Activated naive CD8-positive, alpha-beta T cell treated with anti-CD3 and anti-CD28 coated beads, Interleukin-2, amount 10 ng/mL, durations not matched to agents 7 days and 5 days (primary cell): ENCODE measurements at regions not wholly inside any gene's neighbourhood (a gene's known extent, or its start where the extent isn't known, plus 50 kb on each side); places are given as distances from the start of the nearest gene placed in this dataset.

Source experiments
- ATAC-seq: fragments of 150-1000 bp; cut with Tn5 transposase; one replicate; pipeline ENCODE4 v1.10.0; 2021; ENCODE audit warnings: low read depth, moderate library complexity
- POLR2A ChIA-PET: fragments of 350-600 bp; sonication (Branson Sonifier 250); formaldehyde crosslinking; loops from one replicate; lab custom pipeline; 2021; ENCODE audit warnings: antibody characterized with exemption; lab: Charles Lee
- DNase-seq: peaks from one replicate; pipeline ENCODE4 v3.0.0; 2021
- H3K27ac Mint-ChIP-seq: one replicate; pipeline ENCODE4 v1.8.0; 2022; ENCODE audit warnings: mild to moderate bottlenecking, mixed read lengths
- H3K27me3 Mint-ChIP-seq: one replicate; pipeline ENCODE4 v1.8.0; 2022; ENCODE audit warnings: mild to moderate bottlenecking, moderate library complexity, mixed read lengths
- H3K36me3 Mint-ChIP-seq: one replicate; pipeline ENCODE4 v1.8.0; 2021; ENCODE audit warnings: mild to moderate bottlenecking, mixed read lengths
- H3K4me1 Mint-ChIP-seq: one replicate; pipeline ENCODE4 v1.8.0; 2021; ENCODE audit warnings: mixed read lengths
- H3K4me3 Mint-ChIP-seq: one replicate; pipeline ENCODE4 v1.8.0; 2022; ENCODE audit warnings: mild to moderate bottlenecking, moderate library complexity, mixed read lengths
- H3K9me3 Mint-ChIP-seq: one replicate; pipeline ENCODE4 v1.8.0; 2021; ENCODE audit warnings: mixed read lengths

- Mint-ChIP-seq H3K4me1 (no peaks in the 10 kb centered on the region), H3K27me3 (peaks cover 2% of the 10 kb centered on the region), H3K9me3 (no peaks in the 10 kb centered on the region), H3K27ac (no peak overlapping the region), H3K36me3 (no peaks in the 10 kb centered on the region), H3K4me3 (no peak overlapping the region)
- POLR2A ChIA-PET = no interaction called here
- no peak for ATAC-seq
- no peak for DNase-seq
Measured at GRCh38 chr3:99503350-99503749, 135.0 kb upstream of the COL8A1 start.

GRCh38 chr3:99502871-99503270 is 135.5 kb upstream of the COL8A1 start:
- H3K27me3 Mint-ChIP-seq = peaks cover 2% of the 10 kb centered on the region
- H3K4me3 Mint-ChIP-seq = no peak overlapping the region
- H3K27ac Mint-ChIP-seq = no peak overlapping the region
- H3K9me3 Mint-ChIP-seq = no peaks in the 10 kb centered on the region
- no peaks in the 10 kb centered on the region for H3K36me3 Mint-ChIP-seq
- H3K4me1 Mint-ChIP-seq = no peaks in the 10 kb centered on the region
- DNase-seq (no peak), ATAC-seq (no peak)
- POLR2A ChIA-PET = no interaction called here

- H3K36me3 Mint-ChIP-seq = no peaks in the 10 kb centered on the region
- no peak overlapping the region for H3K27ac Mint-ChIP-seq
- POLR2A ChIA-PET = no interaction called here
- no peaks in the 10 kb centered on the region for H3K4me1 Mint-ChIP-seq
- ATAC-seq (no peak), DNase-seq (no peak)
- H3K9me3 Mint-ChIP-seq = peaks cover 2% of the 10 kb centered on the region
- H3K27me3 Mint-ChIP-seq = peaks cover 2% of the 10 kb centered on the region
- H3K4me3 Mint-ChIP-seq = no peak overlapping the region
Measured at GRCh38 chr3:99500485-99500884, 137.9 kb upstream of the COL8A1 start.

GRCh38 chr3:99499235-99500158 is 138.9 kb upstream of the COL8A1 start:
- POLR2A ChIA-PET = no interaction called here
- Mint-ChIP-seq H3K4me3 (no peak overlapping the region), H3K9me3 (peaks cover 2% of the 10 kb centered on the region), H3K27ac (no peak overlapping the region), H3K4me1 (no peaks in the 10 kb centered on the region), H3K36me3 (no peaks in the 10 kb centered on the region), H3K27me3 (peaks cover 2% of the 10 kb centered on the region)
- ATAC-seq (no peak), DNase-seq (no peak)

- Mint-ChIP-seq H3K9me3 (peaks cover 2% of the 10 kb centered on the region), H3K4me3 (no peak overlapping the region), H3K4me1 (no peaks in the 10 kb centered on the region), H3K36me3 (no peaks in the 10 kb centered on the region), H3K27me3 (peaks cover 2% of the 10 kb centered on the region), H3K27ac (no peak overlapping the region)
- POLR2A ChIA-PET = no interaction called here
- ATAC-seq (no peak), DNase-seq (no peak)
Measured at GRCh38 chr3:99498550-99499234, 139.7 kb upstream of the COL8A1 start.

GRCh38 chr3:99487894-99488293 is 150.5 kb upstream of the COL8A1 start:
- Mint-ChIP-seq H3K9me3 (peaks cover 4% of the 10 kb centered on the region), H3K27me3 (no peaks in the 10 kb centered on the region), H3K36me3 (no peaks in the 10 kb centered on the region), H3K4me3 (no peak overlapping the region), H3K4me1 (no peaks in the 10 kb centered on the region), H3K27ac (no peak overlapping the region)
- ATAC-seq (no peak), DNase-seq (no peak)
- POLR2A ChIA-PET = no interaction called here

- no peaks in the 10 kb centered on the region for H3K36me3 Mint-ChIP-seq
- H3K4me3 Mint-ChIP-seq = no peak overlapping the region
Measured at GRCh38 chr3:99485286-99485685, 153.1 kb upstream of the COL8A1 start.

GRCh38 chr3:99484871-99485270 is 153.5 kb upstream of the COL8A1 start:
- ATAC-seq (no peak), DNase-seq (no peak)
- peaks cover 2% of the 10 kb centered on the region for H3K27me3 Mint-ChIP-seq
- no peak overlapping the region for H3K4me3 Mint-ChIP-seq
- H3K27ac Mint-ChIP-seq = no peak overlapping the region
- POLR2A ChIA-PET = no interaction called here
- H3K4me1 Mint-ChIP-seq = no peaks in the 10 kb centered on the region
- H3K9me3 Mint-ChIP-seq = peaks cover 4% of the 10 kb centered on the region
- no peaks in the 10 kb centered on the region for H3K36me3 Mint-ChIP-seq

More at GRCh38 chr3:99485286-99485685, 153.1 kb upstream of the COL8A1 start:
- POLR2A ChIA-PET = no interaction called here
- no peak overlapping the region for H3K27ac Mint-ChIP-seq
- no peak for ATAC-seq
- DNase-seq = no peak
- H3K9me3 Mint-ChIP-seq = peaks cover 4% of the 10 kb centered on the region
- no peaks in the 10 kb centered on the region for H3K4me1 Mint-ChIP-seq
- H3K27me3 Mint-ChIP-seq = peaks cover 2% of the 10 kb centered on the region

- no peaks in the 10 kb centered on the region for H3K4me1 Mint-ChIP-seq
- H3K27ac Mint-ChIP-seq = no peak overlapping the region
- POLR2A ChIA-PET = no interaction called here
- ATAC-seq (no peak), DNase-seq (no peak)
- H3K27me3 Mint-ChIP-seq = peaks cover 2% of the 10 kb centered on the region
- H3K9me3 Mint-ChIP-seq = peaks cover 4% of the 10 kb centered on the region
- H3K4me3 Mint-ChIP-seq = no peak overlapping the region
- no peaks in the 10 kb centered on the region for H3K36me3 Mint-ChIP-seq
Measured at GRCh38 chr3:99483841-99484240, 154.6 kb upstream of the COL8A1 start.

- POLR2A ChIA-PET = no interaction called here
- Mint-ChIP-seq H3K9me3 (peaks cover 6% of the 10 kb centered on the region), H3K27ac (no peak overlapping the region), H3K4me1 (no peaks in the 10 kb centered on the region), H3K4me3 (no peak overlapping the region), H3K36me3 (no peaks in the 10 kb centered on the region), H3K27me3 (peaks cover 2% of the 10 kb centered on the region)
- no peak for ATAC-seq
- DNase-seq = no peak
Measured at GRCh38 chr3:99482191-99482590, 156.2 kb upstream of the COL8A1 start.

GRCh38 chr3:99481561-99481960 is 156.8 kb upstream of the COL8A1 start:
- Mint-ChIP-seq H3K4me3 (no peak overlapping the region), H3K9me3 (peaks cover 4% of the 10 kb centered on the region), H3K36me3 (no peaks in the 10 kb centered on the region), H3K4me1 (no peaks in the 10 kb centered on the region), H3K27me3 (peaks cover 2% of the 10 kb centered on the region), H3K27ac (no peak overlapping the region)
- DNase-seq = no peak
- ATAC-seq = no peak
- POLR2A ChIA-PET = no interaction called here

GRCh38 chr3:99479768-99480167 is 158.6 kb upstream of the COL8A1 start:
- ATAC-seq (no peak), DNase-seq (no peak)
- Mint-ChIP-seq H3K27ac (no peak overlapping the region), H3K4me3 (no peak overlapping the region), H3K9me3 (peaks cover 2% of the 10 kb centered on the region), H3K4me1 (no peaks in the 10 kb centered on the region), H3K36me3 (no peaks in the 10 kb centered on the region), H3K27me3 (peaks cover 2% of the 10 kb centered on the region)
- POLR2A ChIA-PET = no interaction called here

- no peak for ATAC-seq
- Mint-ChIP-seq H3K27me3 (peaks cover under 1% of the 10 kb centered on the region), H3K36me3 (no peaks in the 10 kb centered on the region), H3K9me3 (peaks cover 2% of the 10 kb centered on the region), H3K27ac (no peak overlapping the region), H3K4me1 (no peaks in the 10 kb centered on the region), H3K4me3 (no peak overlapping the region)
- no peak for DNase-seq
- POLR2A ChIA-PET = no interaction called here
Measured at GRCh38 chr3:99477650-99478049, 160.7 kb upstream of the COL8A1 start.

- Mint-ChIP-seq H3K4me1 (no peaks in the 10 kb centered on the region), H3K9me3 (peaks cover 2% of the 10 kb centered on the region), H3K27ac (no peak overlapping the region), H3K4me3 (no peak overlapping the region), H3K27me3 (no peaks in the 10 kb centered on the region), H3K36me3 (no peaks in the 10 kb centered on the region)
- DNase-seq (no peak), ATAC-seq (no peak)
- POLR2A ChIA-PET = no interaction called here
Measured at GRCh38 chr3:99475229-99475628, 163.2 kb upstream of the COL8A1 start.
